AG04450 (cell line): ENCODE measurements at regions not wholly inside any gene's neighbourhood (a gene's known extent, or its start where the extent isn't known, plus 50 kb on each side); places are given as distances from the start of the nearest gene placed in this dataset.

Experiments used
- CTCF ChIA-PET: fragments of 300-600, 350-600 bp; formaldehyde crosslinking; extraction: SDS; loops from one replicate; lab custom pipeline; 2022; ENCODE audit warnings: antibody characterized with exemption, inconsistent platforms; lab: Charles Lee
- POLR2A ChIA-PET: fragments of 350-600 bp; formaldehyde crosslinking; extraction: SDS; loops from one replicate; lab custom pipeline; 2021; ENCODE audit warnings: antibody characterized with exemption, inconsistent platforms; lab: Yijun Ruan, JAX
- DNase-seq: peaks from one replicate; pipeline ENCODE4 v3.0.0-alpha.2; 2011; ENCODE audit warnings: low read depth, low spot score
- H3K27ac ChIP-seq: one replicate; pipeline ENCODE4 v1.5.1; 2012; ENCODE audit warnings: low read depth, low read length, control low read depth
- H3K27me3 ChIP-seq: one replicate; pipeline ENCODE4 v1.6.0; 2012; ENCODE audit warnings: low read length; ENCODE audit not compliant: control insufficient read depth, insufficient read depth
- H3K4me3 ChIP-seq: 2 replicates; pipeline ENCODE4 v1.5.1; 2011; ENCODE audit warnings: mild to moderate bottlenecking, low read depth, low read length, control low read depth
- H3K9me3 ChIP-seq: 2 replicates; pipeline ENCODE4 v1.5.1; 2012; ENCODE audit warnings: low read length; ENCODE audit not compliant: control insufficient read depth, insufficient read depth
- TF ChIP-seq, protein P1 (sequence below): IDR thresholded peaks from 2 replicates; pipeline ENCODE4 v1.5.1; 2011; ENCODE audit warnings: low read depth, low read length, control low read depth, inconsistent platforms

DNA sequence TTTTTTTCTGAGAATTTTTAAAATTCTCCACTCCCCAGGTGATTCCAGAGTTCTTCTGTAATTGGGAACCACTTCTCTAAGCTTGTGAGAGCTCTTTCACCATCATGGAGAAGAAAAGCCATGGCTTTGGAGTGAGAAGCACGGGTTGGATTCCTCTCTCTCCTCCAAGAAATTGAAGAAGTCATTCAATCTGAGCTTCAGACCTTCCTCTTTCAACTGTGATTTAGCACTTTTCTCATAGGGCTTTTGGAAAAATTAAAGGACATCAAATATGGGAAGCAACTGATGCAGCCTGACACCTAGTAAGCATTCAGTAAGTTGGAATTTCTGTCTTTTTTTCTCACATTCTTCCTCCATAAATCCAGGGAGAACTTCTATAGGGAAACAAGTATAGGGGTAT lies 580.4 kb upstream of the KLF4 start:
- no peaks in the 10 kb centered on the region for H3K9me3 ChIP-seq
- H3K27ac ChIP-seq = no peak overlapping the region
- H3K4me3 ChIP-seq = no peak overlapping the region
- no peak for DNase-seq
- H3K27me3 ChIP-seq = no peaks in the 10 kb centered on the region
- ChIA-PET POLR2A (no interaction called here), CTCF (no interaction called here)
- TF ChIP-seq, protein P1, sequence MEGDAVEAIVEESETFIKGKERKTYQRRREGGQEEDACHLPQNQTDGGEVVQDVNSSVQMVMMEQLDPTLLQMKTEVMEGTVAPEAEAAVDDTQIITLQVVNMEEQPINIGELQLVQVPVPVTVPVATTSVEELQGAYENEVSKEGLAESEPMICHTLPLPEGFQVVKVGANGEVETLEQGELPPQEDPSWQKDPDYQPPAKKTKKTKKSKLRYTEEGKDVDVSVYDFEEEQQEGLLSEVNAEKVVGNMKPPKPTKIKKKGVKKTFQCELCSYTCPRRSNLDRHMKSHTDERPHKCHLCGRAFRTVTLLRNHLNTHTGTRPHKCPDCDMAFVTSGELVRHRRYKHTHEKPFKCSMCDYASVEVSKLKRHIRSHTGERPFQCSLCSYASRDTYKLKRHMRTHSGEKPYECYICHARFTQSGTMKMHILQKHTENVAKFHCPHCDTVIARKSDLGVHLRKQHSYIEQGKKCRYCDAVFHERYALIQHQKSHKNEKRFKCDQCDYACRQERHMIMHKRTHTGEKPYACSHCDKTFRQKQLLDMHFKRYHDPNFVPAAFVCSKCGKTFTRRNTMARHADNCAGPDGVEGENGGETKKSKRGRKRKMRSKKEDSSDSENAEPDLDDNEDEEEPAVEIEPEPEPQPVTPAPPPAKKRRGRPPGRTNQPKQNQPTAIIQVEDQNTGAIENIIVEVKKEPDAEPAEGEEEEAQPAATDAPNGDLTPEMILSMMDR = no peak

DNA sequence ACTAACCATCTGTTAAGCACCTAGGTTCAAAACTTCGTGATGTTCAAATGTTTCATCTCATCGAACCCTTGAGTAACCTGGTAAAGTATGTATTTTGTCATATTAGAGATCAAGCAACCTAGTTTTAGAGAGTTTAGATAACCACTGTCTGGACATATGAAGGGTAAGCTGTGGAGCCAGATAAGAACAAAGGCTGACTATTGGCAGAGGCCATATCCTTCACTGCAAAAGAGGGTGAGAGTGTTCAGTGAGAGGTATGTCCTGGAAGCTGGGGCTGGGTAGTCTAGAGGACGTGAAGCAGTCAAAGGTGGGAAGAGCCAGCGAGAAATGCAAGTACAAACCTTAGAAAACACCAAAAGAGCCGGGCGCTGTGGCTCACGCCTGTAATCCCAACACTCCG lies 573.1 kb upstream of the KLF4 start:
- DNase-seq = no peak
- ChIA-PET CTCF (interaction anchor here (0.9 kb wide), 1 partner anchor 579 kb away, joined by 3 read pairs; no protein-coding TSS in a partner anchor), POLR2A (no interaction called here)
- no peaks in the 10 kb centered on the region for H3K9me3 ChIP-seq
- H3K27ac ChIP-seq = no peak overlapping the region
- no peak overlapping the region for H3K4me3 ChIP-seq
- TF ChIP-seq, protein P1 = no peak
- H3K27me3 ChIP-seq = no peaks in the 10 kb centered on the region

DNA sequence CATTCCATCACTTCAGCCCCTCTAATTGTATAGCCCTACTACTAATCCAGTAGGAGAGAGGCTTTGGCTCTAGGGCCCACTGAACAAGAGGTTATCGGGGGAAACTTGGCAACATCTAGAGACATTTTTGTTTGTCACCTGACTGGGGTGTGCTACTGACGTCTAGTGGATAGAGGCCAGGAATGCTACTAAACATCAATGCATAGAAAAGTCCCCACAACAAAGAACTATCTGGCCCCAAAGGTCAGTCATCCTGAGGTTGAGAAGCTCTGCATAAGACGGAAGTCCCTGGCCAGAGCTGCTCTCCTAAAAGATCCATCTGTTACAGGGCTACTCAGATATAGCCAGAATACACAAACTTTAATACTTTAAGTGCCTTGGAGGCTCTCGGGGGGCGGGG lies 570.6 kb upstream of the KLF4 start:
- TF ChIP-seq, protein P1 = no peak
- no peak overlapping the region for H3K4me3 ChIP-seq
- no peaks in the 10 kb centered on the region for H3K9me3 ChIP-seq
- H3K27me3 ChIP-seq = no peaks in the 10 kb centered on the region
- no peak for DNase-seq
- POLR2A ChIA-PET = no interaction called here
- H3K27ac ChIP-seq = no peak overlapping the region
- CTCF ChIA-PET = no interaction called here

DNA sequence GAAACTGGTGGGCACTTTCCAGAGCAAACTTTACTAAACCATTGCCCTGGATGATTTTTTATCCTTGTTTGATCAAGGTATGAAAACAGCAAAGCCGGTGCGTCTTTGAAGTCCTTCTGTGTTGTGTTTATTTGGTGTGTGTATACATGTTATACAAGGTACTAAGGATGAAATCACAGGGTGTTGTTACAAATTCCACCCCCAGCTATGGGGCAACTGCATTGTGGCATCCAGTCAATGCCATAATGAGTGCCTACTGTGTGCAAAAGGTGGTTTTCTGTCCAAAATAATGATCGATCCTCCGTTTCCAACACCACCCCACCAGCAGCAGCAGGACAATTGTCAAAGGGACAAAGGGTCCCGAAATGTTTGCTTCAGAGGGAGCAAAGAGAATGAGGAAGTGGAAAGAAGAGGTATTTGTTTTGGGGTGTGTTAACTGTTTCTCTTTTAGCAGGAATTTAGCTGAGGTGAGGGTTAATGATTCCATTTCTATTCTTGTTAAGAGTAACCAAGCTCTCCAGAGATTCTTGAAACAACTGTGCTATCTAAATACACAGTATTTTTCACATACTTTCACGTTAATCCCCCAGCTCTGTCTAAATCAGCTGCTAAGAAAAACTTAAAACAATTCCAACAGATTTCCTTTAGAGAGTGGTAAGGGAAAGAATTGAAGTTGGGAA lies 568.7 kb upstream of the KLF4 start:
- CTCF ChIA-PET = no interaction called here

More for the DNA sequence above, 568.7 kb upstream of the KLF4 start:
- no peaks in the 10 kb centered on the region for H3K9me3 ChIP-seq
- TF ChIP-seq, protein P1 = no peak
- H3K4me3 ChIP-seq = no peak overlapping the region
- H3K27ac ChIP-seq = peak overlapping the region; percentile 77
- no peaks in the 10 kb centered on the region for H3K27me3 ChIP-seq
- DNase-seq = no peak
- POLR2A ChIA-PET = no interaction called here
